ENCODE measurements at regions not wholly inside any gene's neighbourhood (a gene's known extent, or its start where the extent isn't known, plus 50 kb on each side); places are given as distances from the start of the nearest gene placed in this dataset.

DNA sequence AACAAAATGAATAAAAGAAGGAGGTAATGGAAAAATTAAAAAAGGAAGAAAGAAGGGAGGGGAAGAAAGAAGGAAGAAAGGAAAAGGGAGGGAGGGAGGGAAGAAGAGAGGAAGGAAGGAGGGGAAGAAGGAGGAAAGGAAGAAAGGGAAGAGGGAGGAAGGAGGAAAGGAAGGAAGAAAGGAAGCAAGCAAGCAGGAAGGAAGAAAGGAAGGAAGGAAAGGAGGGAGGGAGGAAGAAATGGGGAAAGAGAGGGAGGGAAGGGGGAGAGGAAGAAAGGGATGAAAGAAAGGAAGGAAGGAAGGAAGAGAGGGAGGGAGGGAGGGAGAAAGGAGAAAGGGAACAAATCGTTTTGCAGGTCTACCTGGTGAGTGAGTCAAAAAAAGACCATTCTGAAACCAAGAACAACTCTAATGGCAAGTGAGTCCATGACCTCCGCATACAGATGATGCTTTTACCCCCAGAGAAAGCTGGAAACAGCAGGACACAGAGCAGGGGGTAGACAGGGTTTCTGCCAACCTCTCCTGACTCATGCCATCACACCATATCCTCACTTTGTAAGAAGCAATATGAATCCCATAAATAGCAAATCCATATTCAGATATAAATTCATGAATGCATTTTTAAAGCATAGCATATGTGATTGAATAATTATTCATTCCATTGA lies 1112.9 kb upstream of the AUTS2 start:
- no peak overlapping the region for H3K4me3 ChIP-seq (ENCODE audit: low read length)
- no peaks in the 10 kb centered on the region for H3K9me3 ChIP-seq (replicated peaks; ENCODE audit: insufficient read depth, low read length)
- H3K27ac ChIP-seq (ENCODE audit: low read length): no peak overlapping the region

GRCh38 chr7:68488341-68489060 lies 1109.8 kb upstream of the AUTS2 start:
- Histone ChIP-seq H3K4me2 (ENCODE audit: low read depth, low read length) (no peak overlapping the region), H2AFZ (ENCODE audit: low read length) (no peak overlapping the region), H3K4me1 (ENCODE audit: low read length) (no peaks in the 10 kb centered on the region), H3K79me2 (ENCODE audit: low read length) (no peaks in the 10 kb centered on the region), H3K27me3 (replicated peaks; ENCODE audit: insufficient read depth, low read length) (no peaks in the 10 kb centered on the region), H3K9ac (ENCODE audit: low read length) (no peak overlapping the region), H3K9me3 (replicated peaks; ENCODE audit: insufficient read depth, low read length) (no peaks in the 10 kb centered on the region), H3K27ac (ENCODE audit: low read length) (no peak overlapping the region), H3F3A (ENCODE audit: insufficient read depth, low read length) (no peaks in the 10 kb centered on the region), H4K20me1 (ENCODE audit: insufficient read depth, low read length) (no peaks in the 10 kb centered on the region), H3K4me3 (ENCODE audit: low read length) (no peak overlapping the region), H3K9me2 (replicated peaks; ENCODE audit: insufficient read depth, low read length) (no peaks in the 10 kb centered on the region), H3K36me3 (replicated peaks; ENCODE audit: insufficient read depth, low read length) (no peaks in the 10 kb centered on the region)
- DNase-seq: no peak
- TF ChIP-seq EZH2 (optimal IDR thresholded peaks at IDR 0.05; ENCODE audit: low read depth, low read length) (no peak), EZH2phosphoT487 (IDR thresholded peaks at IDR 0.05; ENCODE audit: low read length) (no peak)
- TF ChIP-seq, protein P1, sequence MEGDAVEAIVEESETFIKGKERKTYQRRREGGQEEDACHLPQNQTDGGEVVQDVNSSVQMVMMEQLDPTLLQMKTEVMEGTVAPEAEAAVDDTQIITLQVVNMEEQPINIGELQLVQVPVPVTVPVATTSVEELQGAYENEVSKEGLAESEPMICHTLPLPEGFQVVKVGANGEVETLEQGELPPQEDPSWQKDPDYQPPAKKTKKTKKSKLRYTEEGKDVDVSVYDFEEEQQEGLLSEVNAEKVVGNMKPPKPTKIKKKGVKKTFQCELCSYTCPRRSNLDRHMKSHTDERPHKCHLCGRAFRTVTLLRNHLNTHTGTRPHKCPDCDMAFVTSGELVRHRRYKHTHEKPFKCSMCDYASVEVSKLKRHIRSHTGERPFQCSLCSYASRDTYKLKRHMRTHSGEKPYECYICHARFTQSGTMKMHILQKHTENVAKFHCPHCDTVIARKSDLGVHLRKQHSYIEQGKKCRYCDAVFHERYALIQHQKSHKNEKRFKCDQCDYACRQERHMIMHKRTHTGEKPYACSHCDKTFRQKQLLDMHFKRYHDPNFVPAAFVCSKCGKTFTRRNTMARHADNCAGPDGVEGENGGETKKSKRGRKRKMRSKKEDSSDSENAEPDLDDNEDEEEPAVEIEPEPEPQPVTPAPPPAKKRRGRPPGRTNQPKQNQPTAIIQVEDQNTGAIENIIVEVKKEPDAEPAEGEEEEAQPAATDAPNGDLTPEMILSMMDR (IDR thresholded peaks at IDR 0.05; ENCODE audit: low read length): no peak

More for the DNA sequence above, 1112.9 kb upstream of the AUTS2 start:
- Histone ChIP-seq H3K27me3 (replicated peaks; ENCODE audit: insufficient read depth, low read length) (no peaks in the 10 kb centered on the region), H3F3A (ENCODE audit: insufficient read depth, low read length) (no peaks in the 10 kb centered on the region), H3K4me1 (ENCODE audit: low read length) (no peaks in the 10 kb centered on the region), H3K79me2 (ENCODE audit: low read length) (no peaks in the 10 kb centered on the region), H3K9ac (ENCODE audit: low read length) (no peak overlapping the region), H3K9me2 (replicated peaks; ENCODE audit: insufficient read depth, low read length) (no peaks in the 10 kb centered on the region), H3K4me2 (ENCODE audit: low read depth, low read length) (no peak overlapping the region), H3K36me3 (replicated peaks; ENCODE audit: insufficient read depth, low read length) (no peaks in the 10 kb centered on the region), H4K20me1 (ENCODE audit: insufficient read depth, low read length) (no peaks in the 10 kb centered on the region), H2AFZ (ENCODE audit: low read length) (no peak overlapping the region)
- DNase-seq: no peak
- TF ChIP-seq EZH2phosphoT487 (IDR thresholded peaks at IDR 0.05; ENCODE audit: low read length) (no peak), EZH2 (optimal IDR thresholded peaks at IDR 0.05; ENCODE audit: low read depth, low read length) (no peak)
- TF ChIP-seq, protein P1 (IDR thresholded peaks at IDR 0.05; ENCODE audit: low read length): no peak

DNA sequence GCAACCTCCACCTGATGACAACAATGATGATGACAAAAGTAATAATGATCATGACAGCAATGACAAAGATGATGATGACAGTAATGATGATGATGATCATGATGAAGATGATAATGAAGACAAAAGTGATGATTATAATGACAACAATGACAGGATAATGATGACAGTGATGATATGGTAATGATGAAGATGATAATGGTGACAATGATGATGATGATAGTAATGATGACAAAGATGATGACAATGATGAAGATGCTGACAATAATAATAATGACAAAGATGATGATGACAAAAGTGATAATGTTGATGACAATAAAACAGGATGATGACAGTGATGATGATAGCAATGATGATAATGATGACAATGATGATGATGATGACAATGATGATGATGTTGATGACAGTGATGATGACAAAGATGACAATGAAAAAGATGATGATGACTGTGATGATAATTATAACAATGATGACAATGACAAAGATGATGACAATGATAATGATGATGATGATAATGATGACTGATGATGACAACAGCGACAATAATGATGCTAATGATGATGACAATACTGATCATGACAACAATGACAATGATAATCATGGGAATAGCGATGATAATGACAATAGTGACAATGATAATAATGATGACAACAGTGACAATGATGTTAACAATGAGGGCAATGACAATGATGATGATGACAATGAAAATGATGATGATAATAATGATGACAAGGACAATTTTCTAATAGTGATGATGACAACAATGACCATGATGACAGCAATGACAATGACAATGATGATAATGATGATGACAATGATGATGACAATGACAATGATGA lies 1106.5 kb upstream of the AUTS2 start:
- Histone ChIP-seq H3K4me3 (ENCODE audit: low read length) (no peak overlapping the region), H3K27ac (ENCODE audit: low read length) (no peak overlapping the region), H3K36me3 (replicated peaks; ENCODE audit: insufficient read depth, low read length) (no peaks in the 10 kb centered on the region), H3K4me2 (ENCODE audit: low read depth, low read length) (no peak overlapping the region), H4K20me1 (ENCODE audit: insufficient read depth, low read length) (no peaks in the 10 kb centered on the region), H3K9me3 (replicated peaks; ENCODE audit: insufficient read depth, low read length) (no peaks in the 10 kb centered on the region), H3K9me2 (replicated peaks; ENCODE audit: insufficient read depth, low read length) (no peaks in the 10 kb centered on the region), H3K9ac (ENCODE audit: low read length) (no peak overlapping the region), H2AFZ (ENCODE audit: low read length) (no peak overlapping the region), H3F3A (ENCODE audit: insufficient read depth, low read length) (no peaks in the 10 kb centered on the region), H3K4me1 (ENCODE audit: low read length) (no peaks in the 10 kb centered on the region), H3K27me3 (replicated peaks; ENCODE audit: insufficient read depth, low read length) (no peaks in the 10 kb centered on the region), H3K79me2 (ENCODE audit: low read length) (no peaks in the 10 kb centered on the region)
- no peak for DNase-seq
- TF ChIP-seq EZH2 (optimal IDR thresholded peaks at IDR 0.05; ENCODE audit: low read depth, low read length) (no peak), EZH2phosphoT487 (IDR thresholded peaks at IDR 0.05; ENCODE audit: low read length) (no peak)
- TF ChIP-seq, protein P1 (IDR thresholded peaks at IDR 0.05; ENCODE audit: low read length): no peak
